ENCODE measurements at regions not wholly inside any gene's neighbourhood (a gene's known extent, or its start where the extent isn't known, plus 50 kb on each side); places are given as distances from the start of the nearest gene placed in this dataset.

- TF ChIP-seq CTCF (IDR thresholded peaks at IDR 0.05) (no peak), FOXM1 (IDR thresholded peaks at IDR 0.05; ENCODE audit: low read depth) (no peak), POLR2AphosphoS5 (IDR thresholded peaks at IDR 0.05; ENCODE audit: low read depth, low read length) (no peak), SIN3A (IDR thresholded peaks at IDR 0.05; ENCODE audit: borderline replicate concordance, low read depth, low read length) (no peak), NRF1 (IDR thresholded peaks at IDR 0.05; ENCODE audit: low read depth, low read length) (no peak)
Observed at GRCh38 chr7:94856643-94857042, 50.8 kb upstream of the PPP1R9A start (continued).

Small RNAs in the stretch of these regions (small RNA-seq; reads per million reads assigned to genes)
- gene RN7SKP129 = 0 reads per million in 7 experiments
- 0 reads per million in 7 experiments for gene RNU6-956P
